ENCODE measurements at regions not wholly inside any gene's neighbourhood (a gene's known extent, or its start where the extent isn't known, plus 50 kb on each side); places are given as distances from the start of the nearest gene placed in this dataset.
"Not testable (repeated sequence)": the region's sequence is repeated elsewhere in the genome, so short reads cannot be mapped to it uniquely, and the experiment has no call there.

DNA sequence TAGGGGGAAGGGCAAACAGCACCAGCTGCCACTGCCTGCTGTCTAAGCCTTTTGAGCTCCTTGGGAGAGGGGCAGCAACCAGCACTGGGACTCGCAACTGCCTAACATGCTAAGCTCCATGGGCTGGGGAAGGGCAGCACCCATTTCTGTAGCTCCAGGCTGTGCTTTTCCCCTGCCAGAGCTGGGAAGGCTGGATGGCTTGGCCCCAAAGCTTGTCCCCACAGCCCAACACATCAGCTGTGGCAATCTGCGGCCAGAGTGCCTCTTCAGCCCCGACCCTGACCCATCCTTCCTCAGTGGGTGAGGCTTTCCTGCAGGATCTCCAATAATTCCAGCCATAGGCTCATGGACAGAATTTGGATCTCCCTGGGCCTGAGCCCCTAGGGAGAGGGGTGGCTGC is 551.3 kb downstream of the TMEM135 start:
- TF ChIP-seq, protein P1, sequence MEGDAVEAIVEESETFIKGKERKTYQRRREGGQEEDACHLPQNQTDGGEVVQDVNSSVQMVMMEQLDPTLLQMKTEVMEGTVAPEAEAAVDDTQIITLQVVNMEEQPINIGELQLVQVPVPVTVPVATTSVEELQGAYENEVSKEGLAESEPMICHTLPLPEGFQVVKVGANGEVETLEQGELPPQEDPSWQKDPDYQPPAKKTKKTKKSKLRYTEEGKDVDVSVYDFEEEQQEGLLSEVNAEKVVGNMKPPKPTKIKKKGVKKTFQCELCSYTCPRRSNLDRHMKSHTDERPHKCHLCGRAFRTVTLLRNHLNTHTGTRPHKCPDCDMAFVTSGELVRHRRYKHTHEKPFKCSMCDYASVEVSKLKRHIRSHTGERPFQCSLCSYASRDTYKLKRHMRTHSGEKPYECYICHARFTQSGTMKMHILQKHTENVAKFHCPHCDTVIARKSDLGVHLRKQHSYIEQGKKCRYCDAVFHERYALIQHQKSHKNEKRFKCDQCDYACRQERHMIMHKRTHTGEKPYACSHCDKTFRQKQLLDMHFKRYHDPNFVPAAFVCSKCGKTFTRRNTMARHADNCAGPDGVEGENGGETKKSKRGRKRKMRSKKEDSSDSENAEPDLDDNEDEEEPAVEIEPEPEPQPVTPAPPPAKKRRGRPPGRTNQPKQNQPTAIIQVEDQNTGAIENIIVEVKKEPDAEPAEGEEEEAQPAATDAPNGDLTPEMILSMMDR (IDR thresholded peaks at IDR 0.05): no peak
- TF ChIP-seq EP300 (IDR thresholded peaks at IDR 0.05) (no peak), POLR2A (IDR thresholded peaks at IDR 0.05) (no peak)
- H3K36me3 ChIP-seq: no peaks in the 10 kb centered on the region
- intact Hi-C loops (cut with DNase I): no loop called here
- 85 to 91% (median 90%) methylated on average over 3 of the region's 3 CpGs for WGBS, 3 donors
- H3K27me3 ChIP-seq: no peaks in the 10 kb centered on the region
- H3K4me1 ChIP-seq (ENCODE audit: insufficient read depth): no peaks in the 10 kb centered on the region
- DNase-seq: no peak
- no peak overlapping the region for H3K27ac ChIP-seq
- no peaks in the 10 kb centered on the region for H3K9me3 ChIP-seq
- no peak overlapping the region for H3K4me3 ChIP-seq

DNA sequence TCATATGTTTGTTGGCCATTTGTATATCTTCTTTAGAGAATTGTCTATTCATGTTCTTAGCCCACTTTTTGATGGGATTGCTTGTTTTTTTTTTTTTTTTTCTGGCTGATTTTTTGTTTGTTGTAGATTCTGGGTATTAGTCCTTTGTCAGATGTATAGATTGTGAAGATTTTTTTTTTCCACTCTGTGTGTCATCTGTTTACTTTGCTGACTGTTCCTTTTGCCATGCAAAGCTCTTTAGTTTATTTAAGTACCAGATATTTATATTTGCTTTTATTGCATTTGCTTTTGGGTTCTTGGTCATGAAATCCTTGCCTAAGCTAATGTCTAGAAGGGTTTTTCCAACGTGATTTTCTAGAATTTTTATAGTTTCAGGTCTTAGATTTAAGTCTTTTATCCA is 547.9 kb downstream of the TMEM135 start:
- DNase-seq; H3K4me1 ChIP-seq (ENCODE audit: insufficient read depth); H3K4me3 ChIP-seq; H3K27ac ChIP-seq; intact Hi-C loops (cut with DNase I); H3K9me3 ChIP-seq; H3K36me3 ChIP-seq; H3K27me3 ChIP-seq: not testable (repeated sequence)
- 29 to 46% (median 31%) methylated on average over 1 of the region's 1 CpG for WGBS, 3 donors

DNA sequence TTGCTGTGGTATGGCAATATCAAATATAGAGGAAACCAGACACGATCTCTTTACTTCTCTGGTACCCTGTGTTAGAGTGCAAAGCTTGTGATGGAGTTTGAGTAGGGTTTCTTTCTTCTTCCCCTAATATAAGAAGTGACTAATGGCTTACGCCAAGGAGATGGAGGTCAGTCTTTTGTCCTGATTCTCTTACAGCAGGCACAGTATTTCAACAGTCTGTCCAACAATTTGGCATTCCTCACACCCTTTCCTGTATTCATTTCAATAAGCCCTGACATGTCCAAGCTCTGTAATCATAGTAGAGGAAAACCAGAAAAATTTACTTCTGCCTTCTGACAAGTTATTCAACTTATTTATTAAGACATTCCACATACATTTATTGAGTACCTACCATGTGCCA is 546.2 kb downstream of the TMEM135 start:
- intact Hi-C loops (cut with DNase I): no loop called here
- Histone ChIP-seq H3K4me1 (ENCODE audit: insufficient read depth) (no peaks in the 10 kb centered on the region), H3K36me3 (no peaks in the 10 kb centered on the region), H3K27ac (no peak overlapping the region), H3K27me3 (no peaks in the 10 kb centered on the region), H3K9me3 (no peaks in the 10 kb centered on the region), H3K4me3 (no peak overlapping the region)
- TF ChIP-seq, protein P1 (IDR thresholded peaks at IDR 0.05): no peak
- no peak for TF ChIP-seq POLR2A (IDR thresholded peaks at IDR 0.05)
- TF ChIP-seq EP300 (IDR thresholded peaks at IDR 0.05): no peak
- no peak for DNase-seq
- 75 to 82% (median 78%) methylated on average over 2 of the region's 2 CpGs for WGBS, 3 donors

DNA sequence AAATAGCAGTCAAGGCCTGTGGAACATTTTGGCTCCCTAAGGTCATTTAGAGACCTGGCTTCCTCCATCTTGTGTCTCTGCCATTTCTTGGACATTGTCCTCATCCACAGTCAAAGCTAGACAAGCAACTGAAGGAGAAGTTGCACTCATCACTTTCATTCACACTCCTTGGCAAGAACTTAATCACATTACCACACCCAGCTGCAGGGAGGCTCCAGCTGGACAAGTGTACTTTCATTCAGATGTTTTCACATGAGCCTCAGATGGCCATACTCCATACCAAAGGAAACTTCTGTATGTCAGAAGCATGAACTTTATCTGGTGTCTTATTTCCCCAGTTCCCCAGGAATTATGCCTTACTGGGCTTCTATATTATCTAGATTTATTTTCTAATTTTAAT is 537.4 kb downstream of the TMEM135 start:
- Histone ChIP-seq H3K27me3 (no peaks in the 10 kb centered on the region), H3K4me3 (no peak overlapping the region), H3K4me1 (ENCODE audit: insufficient read depth) (no peaks in the 10 kb centered on the region), H3K36me3 (no peaks in the 10 kb centered on the region), H3K9me3 (no peaks in the 10 kb centered on the region), H3K27ac (no peak overlapping the region)
- intact Hi-C loops (cut with DNase I): no loop called here
- no peak for TF ChIP-seq POLR2A (IDR thresholded peaks at IDR 0.05)
- TF ChIP-seq, protein P1 (IDR thresholded peaks at IDR 0.05): no peak
- TF ChIP-seq EP300 (IDR thresholded peaks at IDR 0.05): no peak
- no peak for DNase-seq

DNA sequence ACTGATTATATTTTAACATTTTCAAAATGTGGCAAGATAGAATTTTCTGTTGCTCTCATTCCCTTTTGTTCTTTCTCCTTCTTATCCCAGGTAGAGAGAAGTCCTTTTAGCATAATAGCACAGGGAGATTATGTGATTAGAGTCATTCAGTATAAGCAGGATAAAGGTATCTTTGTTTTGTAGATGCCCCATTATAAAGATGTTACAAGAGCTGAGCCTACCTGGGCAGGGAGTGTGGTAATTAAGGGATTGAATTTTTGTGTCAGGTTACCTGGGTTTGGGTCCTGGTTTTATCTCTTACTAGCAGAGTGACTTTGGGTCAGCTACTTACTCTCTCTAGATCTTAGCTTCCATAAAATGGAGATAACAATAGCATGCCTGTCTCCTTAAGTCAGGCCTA is 536.5 kb downstream of the TMEM135 start:
- TF ChIP-seq, protein P1 (IDR thresholded peaks at IDR 0.05): no peak
- TF ChIP-seq EP300 (IDR thresholded peaks at IDR 0.05) (no peak), POLR2A (IDR thresholded peaks at IDR 0.05) (no peak)
- H3K9me3 ChIP-seq: no peaks in the 10 kb centered on the region
- H3K27me3 ChIP-seq: no peaks in the 10 kb centered on the region
- no peaks in the 10 kb centered on the region for H3K36me3 ChIP-seq
- no peak overlapping the region for H3K27ac ChIP-seq
- no peak overlapping the region for H3K4me3 ChIP-seq
- H3K4me1 ChIP-seq (ENCODE audit: insufficient read depth): no peaks in the 10 kb centered on the region
- intact Hi-C loops (cut with DNase I): no loop called here
- DNase-seq: no peak

Data from ovary (tissue), 7 donors.